ENCODE measurements at regions not wholly inside any gene's neighbourhood (a gene's known extent, or its start where the extent isn't known, plus 50 kb on each side); places are given as distances from the start of the nearest gene placed in this dataset.

DNA sequence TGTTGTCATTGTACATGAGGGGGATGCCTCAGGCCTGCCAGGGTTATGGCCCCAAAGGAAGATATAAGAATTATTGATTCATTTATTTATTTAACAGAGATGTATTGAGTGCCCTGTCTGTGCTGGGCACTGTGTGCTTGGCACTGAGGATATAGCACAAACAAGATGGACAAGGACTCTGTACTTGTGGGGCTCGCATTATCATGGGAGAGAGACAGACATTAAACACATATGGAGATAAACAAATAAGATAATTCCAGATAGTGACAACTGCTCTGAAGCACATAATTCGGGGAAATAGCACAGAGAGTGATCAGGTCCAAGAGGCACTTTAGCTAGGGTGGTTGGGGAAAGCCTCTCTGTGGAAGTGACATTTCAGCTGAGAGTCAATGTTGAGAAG, 119.8 kb upstream of the ARHGAP20 start:
- ATAC-seq: no peak
- Mint-ChIP-seq H3K4me3 (no peak overlapping the region), H3K9me3 (no peaks in the 10 kb centered on the region), H3K36me3 (no peaks in the 10 kb centered on the region), H3K27ac (no peak overlapping the region), H3K4me1 (ENCODE audit: low read depth in 2 of 2) (no peaks in the 10 kb centered on the region), H3K27me3 (peaks cover 0 to 6% of the 10 kb centered on the region in 2 donors)
- no peak for DNase-seq (ENCODE audit: low spot score)

DNA sequence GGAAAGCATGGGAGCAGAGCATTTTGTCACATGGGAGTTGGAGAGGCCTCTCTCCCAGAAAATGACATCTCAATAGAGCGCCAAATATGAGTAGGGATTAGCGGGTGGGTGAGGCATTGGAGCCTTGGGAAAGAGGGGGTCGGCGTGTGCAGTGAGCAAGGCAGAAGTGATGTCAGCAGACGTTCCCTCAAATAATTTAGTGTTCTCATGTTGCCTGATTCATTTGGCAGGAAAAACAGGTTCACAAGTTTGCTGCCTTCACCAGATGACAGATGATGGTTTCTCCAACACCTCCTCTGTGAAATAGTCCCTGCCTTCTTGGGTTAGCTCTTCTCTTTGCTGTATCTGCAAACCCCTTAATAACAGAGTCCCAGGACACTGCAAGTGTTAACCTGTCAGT, 118.5 kb upstream of the ARHGAP20 start:
- no peaks in the 10 kb centered on the region for H3K4me1 Mint-ChIP-seq (ENCODE audit: low read depth in 2 of 2)
- peaks cover 2 to 6% of the 10 kb centered on the region in 2 donors for H3K27me3 Mint-ChIP-seq
- H3K9me3 Mint-ChIP-seq: peaks cover 7% of the 10 kb centered on the region
- no peak for ATAC-seq
- H3K36me3 Mint-ChIP-seq: no peaks in the 10 kb centered on the region
- DNase-seq (ENCODE audit: low spot score): no peak
- no peak overlapping the region for H3K4me3 Mint-ChIP-seq
- H3K27ac Mint-ChIP-seq: no peak overlapping the region

DNA sequence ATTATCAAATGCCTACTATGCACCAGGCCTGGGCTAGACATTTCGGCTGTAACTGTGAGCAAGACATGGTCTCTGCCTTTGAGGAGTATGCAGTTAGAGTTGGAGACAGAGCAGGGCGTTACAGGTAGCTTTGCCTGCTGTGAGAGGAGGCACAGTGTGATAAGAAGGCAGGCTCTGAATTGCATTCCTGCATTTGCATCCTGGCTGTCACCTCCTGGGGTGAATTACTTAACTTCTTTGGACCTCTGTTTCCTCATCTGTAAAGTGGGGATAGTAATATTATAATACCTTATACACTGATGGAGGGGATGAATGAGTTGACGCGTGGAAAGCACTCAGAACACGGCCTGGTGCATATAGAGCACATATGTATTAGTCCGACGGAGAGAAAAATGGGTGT, 118.1 kb upstream of the ARHGAP20 start:
- Mint-ChIP-seq H3K27ac (no peak overlapping the region), H3K27me3 (peaks cover 2 to 6% of the 10 kb centered on the region in 2 donors), H3K4me1 (ENCODE audit: low read depth in 2 of 2) (no peaks in the 10 kb centered on the region), H3K4me3 (no peak overlapping the region), H3K9me3 (peaks cover 7% of the 10 kb centered on the region), H3K36me3 (no peaks in the 10 kb centered on the region)
- no peak for ATAC-seq
- DNase-seq (ENCODE audit: low spot score): no peak

DNA sequence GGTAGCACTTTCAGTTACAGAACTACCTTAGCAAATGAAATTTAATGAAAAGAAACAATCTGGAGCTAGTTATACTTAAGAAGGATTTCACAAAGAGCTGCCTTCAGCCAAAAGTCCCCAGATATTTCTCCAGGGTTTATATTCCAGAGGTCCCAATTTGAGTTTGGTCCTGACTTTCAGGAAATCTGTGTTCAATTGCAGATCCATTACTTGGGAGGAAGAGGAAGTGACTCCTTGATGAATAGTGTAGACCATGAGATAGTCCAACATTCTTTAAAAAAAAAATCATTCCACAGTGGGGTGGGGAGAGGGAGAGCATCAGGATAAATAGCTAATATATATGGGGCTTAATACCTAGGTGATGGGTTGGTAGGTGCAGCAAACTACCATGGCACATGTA, 117.6 kb upstream of the ARHGAP20 start:
- ATAC-seq (no peak), DNase-seq (ENCODE audit: low spot score) (no peak)
- Mint-ChIP-seq H3K4me3 (no peak overlapping the region), H3K36me3 (no peaks in the 10 kb centered on the region), H3K27ac (no peak overlapping the region), H3K4me1 (ENCODE audit: low read depth in 2 of 2) (no peaks in the 10 kb centered on the region), H3K9me3 (peaks cover 7% of the 10 kb centered on the region), H3K27me3 (peaks cover 2 to 6% of the 10 kb centered on the region in 2 donors)

DNA sequence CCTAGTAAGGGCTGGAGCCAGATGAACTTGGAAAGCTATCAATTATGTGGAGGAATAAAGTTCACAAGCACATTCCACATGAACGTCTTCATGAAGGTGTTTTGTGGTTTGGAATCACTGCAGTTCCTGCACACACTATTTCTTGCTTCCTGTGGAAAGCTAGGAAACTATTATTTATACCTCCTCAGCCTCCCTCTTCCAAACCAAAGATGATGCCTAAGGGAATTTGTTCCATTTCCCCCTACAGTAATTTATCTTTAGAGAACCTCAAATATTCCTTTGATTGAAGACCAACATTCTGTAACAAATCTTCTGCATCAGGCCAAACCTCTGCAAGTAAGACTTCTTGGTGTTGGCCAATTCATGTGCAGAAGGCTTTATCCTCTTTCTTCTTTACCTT, 115.8 kb upstream of the ARHGAP20 start:
- ATAC-seq (no peak), DNase-seq (ENCODE audit: low spot score) (no peak)
- no peak overlapping the region for H3K4me3 Mint-ChIP-seq
- H3K36me3 Mint-ChIP-seq: no peaks in the 10 kb centered on the region
- H3K27ac Mint-ChIP-seq: no peak overlapping the region
- peaks cover 2 to 14% of the 10 kb centered on the region in 2 donors for H3K27me3 Mint-ChIP-seq
- H3K9me3 Mint-ChIP-seq: peaks cover 12% of the 10 kb centered on the region
- H3K4me1 Mint-ChIP-seq (ENCODE audit: low read depth in 2 of 2): no peaks in the 10 kb centered on the region

DNA sequence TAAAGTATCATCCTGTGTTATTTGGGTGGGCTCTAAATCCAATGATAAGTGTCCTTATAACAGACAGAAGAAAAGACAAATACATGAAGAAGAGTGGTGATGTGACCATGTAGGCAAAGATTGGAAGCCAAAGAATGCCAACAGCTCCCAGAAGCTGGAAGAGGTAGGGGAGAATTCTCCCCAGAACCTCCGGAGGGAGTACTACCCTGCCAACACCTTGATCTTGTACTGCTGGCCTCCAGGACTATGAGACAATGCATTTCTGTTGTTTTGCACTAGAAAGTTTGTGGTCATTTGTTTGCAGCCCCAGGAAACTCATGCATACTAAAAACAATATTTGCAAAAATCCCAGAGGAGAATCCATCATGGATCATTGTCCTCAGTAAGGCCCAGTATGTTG, 115.0 kb upstream of the ARHGAP20 start:
- Mint-ChIP-seq H3K36me3 (no peaks in the 10 kb centered on the region), H3K27me3 (peaks cover 2 to 11% of the 10 kb centered on the region in 2 donors)
- ATAC-seq: no peak

DNA sequence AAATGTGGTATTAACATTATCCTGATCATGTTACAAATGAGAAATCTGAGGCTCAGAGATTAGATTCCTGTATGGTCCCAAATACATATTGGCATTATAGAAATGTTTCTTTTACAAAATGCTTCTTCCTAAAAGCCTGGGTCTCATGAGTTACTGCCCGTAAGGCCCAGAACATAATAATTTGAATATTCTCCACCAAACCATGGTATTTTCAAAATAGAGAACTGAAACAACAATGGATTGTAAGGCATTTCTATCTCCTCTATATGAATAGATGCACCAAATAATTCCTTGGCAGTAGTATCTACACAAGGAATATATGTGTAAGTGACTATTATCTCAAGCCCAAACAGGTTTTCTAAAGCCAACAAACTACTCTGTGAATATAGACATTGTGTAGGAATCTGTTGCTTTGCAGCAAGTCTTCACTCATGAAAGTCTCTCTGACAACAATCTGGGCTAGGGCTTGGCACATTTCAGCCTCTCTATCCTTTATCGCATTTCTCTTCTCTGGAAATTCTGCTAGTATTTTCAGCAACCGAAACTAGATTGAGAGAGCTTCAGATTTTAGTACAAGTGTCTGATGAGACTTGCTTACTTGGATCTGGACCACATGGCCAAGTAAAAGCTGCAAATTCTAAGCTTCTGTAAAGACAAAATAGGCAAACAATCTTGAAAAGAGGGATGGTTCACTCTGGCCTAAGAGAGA, 112.8 kb upstream of the ARHGAP20 start:
- no peaks in the 10 kb centered on the region for H3K4me1 Mint-ChIP-seq (ENCODE audit: low read depth in 2 of 2)
- H3K27ac Mint-ChIP-seq: no peak overlapping the region
- H3K36me3 Mint-ChIP-seq: no peaks in the 10 kb centered on the region
- H3K27me3 Mint-ChIP-seq: peaks cover 2 to 7% of the 10 kb centered on the region in 2 donors
- ATAC-seq (no peak), DNase-seq (ENCODE audit: low spot score) (no peak)
- H3K4me3 Mint-ChIP-seq: no peak overlapping the region
- peaks cover 12% of the 10 kb centered on the region for H3K9me3 Mint-ChIP-seq

More for the DNA sequence above, 115.0 kb upstream of the ARHGAP20 start:
- no peaks in the 10 kb centered on the region for H3K4me1 Mint-ChIP-seq (ENCODE audit: low read depth in 2 of 2)
- H3K9me3 Mint-ChIP-seq: peaks cover 12% of the 10 kb centered on the region
- DNase-seq (ENCODE audit: low spot score): no peak
- H3K27ac Mint-ChIP-seq: no peak overlapping the region
- no peak overlapping the region for H3K4me3 Mint-ChIP-seq

DNA sequence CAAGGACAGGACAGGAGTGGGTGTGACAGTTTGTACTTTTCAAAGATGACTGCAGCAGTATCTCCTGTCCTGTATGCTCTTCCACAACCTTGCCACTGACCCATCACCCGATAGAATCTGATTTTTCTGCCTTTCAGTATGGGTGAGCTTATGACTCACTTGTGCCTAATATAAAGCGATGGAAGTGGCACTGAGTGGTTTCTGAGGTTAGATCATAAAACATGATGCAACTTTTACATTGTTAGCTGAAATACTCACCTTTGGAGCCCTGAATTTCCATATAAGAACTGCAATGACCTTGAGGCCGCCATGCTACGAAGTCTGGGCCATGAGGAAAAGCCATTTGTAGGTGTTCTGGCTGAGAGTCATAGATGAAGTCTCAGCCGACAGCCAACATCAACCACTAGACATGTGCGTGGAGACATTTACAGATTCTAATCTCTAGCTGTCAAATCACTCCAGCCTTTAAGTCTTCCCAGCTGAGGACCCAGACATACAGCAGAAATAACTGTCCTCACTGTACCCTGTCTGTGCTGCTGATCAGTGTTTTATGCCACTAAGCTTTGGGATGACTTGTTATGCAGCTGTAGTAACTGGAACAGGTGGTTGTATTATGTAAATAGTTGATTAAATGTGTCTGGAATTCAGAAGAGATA, 105.9 kb upstream of the ARHGAP20 start:
- Mint-ChIP-seq H3K36me3 (no peaks in the 10 kb centered on the region), H3K4me3 (no peak overlapping the region), H3K27ac (no peak overlapping the region), H3K4me1 (ENCODE audit: low read depth in 2 of 2) (no peaks in the 10 kb centered on the region), H3K9me3 (peaks cover 8% of the 10 kb centered on the region), H3K27me3 (peaks cover 2 to 10% of the 10 kb centered on the region in 2 donors)
- ATAC-seq: no peak
- DNase-seq (ENCODE audit: low spot score): no peak

DNA sequence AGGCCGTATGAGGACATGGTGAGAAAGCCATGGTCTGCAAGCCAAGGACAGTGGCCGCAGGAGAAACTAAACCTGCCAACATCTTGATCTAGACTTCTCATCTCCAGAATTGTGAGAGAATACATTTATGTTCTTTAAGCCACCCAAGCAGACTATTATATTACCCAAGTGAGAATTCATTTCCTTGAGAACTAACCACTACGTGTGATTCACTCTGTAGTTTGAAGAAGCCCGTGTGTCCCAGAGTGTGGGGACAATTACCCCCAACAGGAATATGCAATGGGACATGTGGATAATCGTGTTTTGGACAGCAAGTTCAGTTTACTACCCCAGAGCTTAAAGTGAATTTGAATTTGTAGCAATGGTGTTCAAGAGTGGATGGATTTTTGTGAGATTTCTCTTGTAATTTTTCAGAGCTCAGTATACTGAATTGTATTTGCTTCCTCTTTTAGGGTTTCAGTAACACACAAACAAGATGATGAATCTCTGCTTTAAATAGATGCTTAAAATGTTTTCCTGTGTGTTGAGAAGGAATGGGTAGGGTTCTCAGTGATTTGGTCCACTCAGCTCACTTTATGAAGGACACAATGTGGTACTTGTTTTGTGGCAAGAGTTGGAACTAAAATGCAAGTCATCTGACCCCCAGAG, 100.0 kb upstream of the ARHGAP20 start:
- peaks cover 0 to 9% of the 10 kb centered on the region in 2 donors for H3K27me3 Mint-ChIP-seq
- H3K4me1 Mint-ChIP-seq (ENCODE audit: low read depth in 2 of 2): no peaks in the 10 kb centered on the region
- ATAC-seq: no peak

DNA sequence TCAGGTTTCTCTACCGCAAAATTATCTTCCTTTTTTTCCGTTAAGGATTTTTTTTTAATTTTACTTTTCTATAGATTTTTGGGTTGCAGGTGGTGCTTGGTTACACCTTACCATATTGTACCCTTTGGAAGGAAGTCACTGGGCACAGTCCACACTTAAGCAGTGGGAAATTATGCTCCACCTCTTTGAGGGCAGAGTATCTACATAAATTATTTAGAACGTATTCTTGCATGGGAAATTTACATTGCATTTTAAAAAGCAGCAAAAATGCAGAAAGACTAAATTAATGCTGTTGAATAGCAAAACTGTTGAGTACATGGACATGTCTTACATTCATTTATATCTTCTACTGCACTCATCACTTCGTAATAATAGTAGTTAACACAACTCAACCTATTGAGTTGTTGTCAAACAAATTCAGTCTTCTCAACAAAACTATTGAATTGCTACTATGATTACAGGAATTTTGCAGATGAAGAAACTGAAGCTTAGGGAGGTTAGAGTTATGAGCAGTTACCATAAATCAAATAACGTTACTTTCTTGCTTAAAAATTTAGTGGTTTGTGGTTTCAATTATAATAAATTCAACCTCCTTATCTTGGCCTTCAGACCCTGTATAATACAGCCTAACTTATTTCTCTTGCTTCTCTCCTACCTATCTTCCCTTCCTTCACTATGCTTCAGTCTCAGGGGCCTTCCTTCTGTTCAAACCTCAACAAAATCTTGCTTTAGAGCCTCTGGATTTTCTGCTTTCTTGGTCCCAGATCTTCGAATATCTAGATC, 97.4 kb upstream of the ARHGAP20 start:
- Mint-ChIP-seq H3K4me3 (no peak overlapping the region), H3K27me3 (peaks cover 0 to 14% of the 10 kb centered on the region in 2 donors), H3K27ac (no peak overlapping the region), H3K4me1 (ENCODE audit: low read depth in 2 of 2) (no peaks in the 10 kb centered on the region), H3K9me3 (peaks cover 7% of the 10 kb centered on the region), H3K36me3 (no peaks in the 10 kb centered on the region)
- ATAC-seq (no peak), DNase-seq (ENCODE audit: low spot score) (no peak)

More for the DNA sequence above, 100.0 kb upstream of the ARHGAP20 start:
- DNase-seq (ENCODE audit: low spot score): no peak
- H3K36me3 Mint-ChIP-seq: no peaks in the 10 kb centered on the region
- no peak overlapping the region for H3K27ac Mint-ChIP-seq
- H3K4me3 Mint-ChIP-seq: no peak overlapping the region
- H3K9me3 Mint-ChIP-seq: peaks cover 10% of the 10 kb centered on the region

DNA sequence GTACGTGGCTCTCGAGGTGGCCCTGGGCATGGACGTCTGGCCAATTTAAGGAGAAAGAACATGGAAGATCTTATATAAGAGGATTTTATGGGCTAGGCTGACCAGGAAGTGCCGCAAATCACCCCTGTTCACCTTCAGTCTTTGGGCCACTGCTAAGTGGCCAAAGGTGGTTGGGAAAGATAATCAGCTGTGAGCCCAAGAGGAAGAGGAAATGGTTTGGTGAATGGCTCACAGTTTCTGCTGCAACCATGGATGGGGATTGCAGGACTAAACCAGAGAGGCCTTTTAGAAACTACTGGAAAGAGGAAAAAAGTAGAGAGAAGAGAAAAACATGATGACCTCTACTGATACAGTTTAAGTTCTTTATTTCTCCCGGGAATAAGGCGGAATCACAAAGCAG, 96.0 kb upstream of the ARHGAP20 start:
- peaks cover 5% of the 10 kb centered on the region for H3K9me3 Mint-ChIP-seq
- no peak overlapping the region for H3K27ac Mint-ChIP-seq
- H3K36me3 Mint-ChIP-seq: no peaks in the 10 kb centered on the region
- no peak for ATAC-seq
- no peak for DNase-seq (ENCODE audit: low spot score)
- no peaks in the 10 kb centered on the region for H3K4me1 Mint-ChIP-seq (ENCODE audit: low read depth in 2 of 2)
- H3K27me3 Mint-ChIP-seq: peaks cover 0 to 14% of the 10 kb centered on the region in 2 donors
- no peak overlapping the region for H3K4me3 Mint-ChIP-seq

DNA sequence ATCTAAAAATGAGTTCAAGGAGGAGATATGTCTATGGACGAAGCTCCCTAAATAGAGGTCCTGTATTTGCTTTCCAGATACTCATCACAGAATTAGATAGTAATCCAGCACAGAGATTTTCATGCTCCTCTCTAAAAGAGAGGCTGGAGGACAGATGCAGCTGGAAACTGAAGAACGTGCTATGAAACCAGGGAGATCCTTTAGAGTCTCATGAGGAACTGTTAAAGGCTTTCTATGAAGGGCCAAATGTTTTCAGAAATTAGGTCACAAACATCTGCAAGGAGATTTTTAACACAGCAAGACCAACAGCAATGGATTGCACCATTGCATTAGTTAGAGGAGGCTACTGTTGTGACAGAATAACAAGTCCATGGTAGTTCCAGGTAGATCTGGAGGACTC, 95.6 kb upstream of the ARHGAP20 start:
- DNase-seq (ENCODE audit: low spot score) (no peak), ATAC-seq (no peak)
- Mint-ChIP-seq H3K9me3 (peaks cover 4% of the 10 kb centered on the region), H3K4me3 (no peak overlapping the region), H3K36me3 (no peaks in the 10 kb centered on the region), H3K4me1 (ENCODE audit: low read depth in 2 of 2) (no peaks in the 10 kb centered on the region), H3K27ac (no peak overlapping the region), H3K27me3 (peaks cover 0 to 14% of the 10 kb centered on the region in 2 donors)

DNA sequence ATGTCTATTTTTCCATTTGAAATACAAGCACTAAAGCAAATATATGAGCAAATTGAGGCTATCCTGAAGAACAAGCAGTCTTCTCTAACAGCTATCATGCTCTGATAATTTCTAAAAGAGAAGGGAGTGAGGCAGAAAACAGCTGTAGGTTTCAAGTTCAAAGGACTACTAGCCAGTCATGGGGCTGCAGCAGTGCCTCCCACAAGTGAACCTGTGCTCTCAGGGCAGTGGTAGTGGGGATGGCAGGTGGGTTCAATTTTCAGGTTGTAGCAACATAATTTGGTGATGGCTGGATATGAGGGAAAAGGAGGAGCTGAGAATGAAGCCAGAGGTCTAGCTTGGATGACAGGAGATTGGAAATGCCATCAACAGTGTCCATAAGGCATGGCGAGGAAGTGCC, 93.5 kb upstream of the ARHGAP20 start:
- ATAC-seq (no peak), DNase-seq (ENCODE audit: low spot score) (no peak)
- no peak overlapping the region for H3K4me3 Mint-ChIP-seq
- peaks cover 4% of the 10 kb centered on the region for H3K9me3 Mint-ChIP-seq
- H3K27me3 Mint-ChIP-seq: peaks cover 0 to 14% of the 10 kb centered on the region in 2 donors
- H3K4me1 Mint-ChIP-seq (ENCODE audit: low read depth in 2 of 2): no peaks in the 10 kb centered on the region
- H3K36me3 Mint-ChIP-seq: no peaks in the 10 kb centered on the region
- no peak overlapping the region for H3K27ac Mint-ChIP-seq

DNA sequence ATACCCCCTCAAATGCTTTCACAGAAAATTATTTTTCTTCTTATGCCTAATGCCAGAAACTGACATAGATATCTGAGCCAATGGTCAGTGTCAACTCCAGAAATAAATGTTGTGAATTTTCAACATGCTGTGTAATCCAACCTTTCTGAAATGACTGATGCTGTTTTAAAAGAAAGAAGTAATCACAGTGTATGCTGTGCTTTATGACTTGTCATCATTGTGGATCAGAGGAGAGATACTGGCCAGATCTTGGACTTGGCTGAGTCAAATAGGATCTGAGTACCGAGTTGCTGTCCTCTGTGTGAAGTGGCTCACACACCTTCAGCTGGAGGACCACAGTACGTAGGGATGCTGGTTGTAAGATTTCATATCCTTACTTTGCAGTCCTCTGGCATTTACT, 89.9 kb upstream of the ARHGAP20 start:
- H3K4me3 Mint-ChIP-seq: no peak overlapping the region
- ATAC-seq: no peak

More for the DNA sequence above, 89.9 kb upstream of the ARHGAP20 start:
- DNase-seq (ENCODE audit: low spot score): no peak
- H3K27ac Mint-ChIP-seq: no peak overlapping the region
- no peaks in the 10 kb centered on the region for H3K9me3 Mint-ChIP-seq
- no peaks in the 10 kb centered on the region for H3K4me1 Mint-ChIP-seq (ENCODE audit: low read depth in 2 of 2)
- H3K27me3 Mint-ChIP-seq: peaks cover 0 to 5% of the 10 kb centered on the region in 2 donors
- no peaks in the 10 kb centered on the region for H3K36me3 Mint-ChIP-seq

All from natural killer cell treated with Interleukin-12 subunit alpha and Interleukin-12 subunit beta and Interleukin-15 and Interleukin-18, amount 100 ng/mL, for 72 hours (primary cell).